HG03280 (cell line): ENCODE measurements at regions not wholly inside any gene's neighbourhood (a gene's known extent, or its start where the extent isn't known, plus 50 kb on each side); places are given as distances from the start of the nearest gene placed in this dataset.
"Not testable (repeated sequence)": the region's sequence is repeated elsewhere in the genome, so short reads cannot be mapped to it uniquely, and the experiment has no call there.

ENCODE experiments used
- ATAC-seq: cut with Tn5 transposase; IDR thresholded peaks from one replicate; pipeline ENCODE4 v1.9.1; 2021; ENCODE audit warnings: mild to moderate bottlenecking, moderate library complexity; ENCODE audit not compliant: unreplicated experiment

GRCh38 chr13:80510686-80511085, 169.8 kb upstream of the SPRY2 start:
- ATAC-seq: no peak

DNA sequence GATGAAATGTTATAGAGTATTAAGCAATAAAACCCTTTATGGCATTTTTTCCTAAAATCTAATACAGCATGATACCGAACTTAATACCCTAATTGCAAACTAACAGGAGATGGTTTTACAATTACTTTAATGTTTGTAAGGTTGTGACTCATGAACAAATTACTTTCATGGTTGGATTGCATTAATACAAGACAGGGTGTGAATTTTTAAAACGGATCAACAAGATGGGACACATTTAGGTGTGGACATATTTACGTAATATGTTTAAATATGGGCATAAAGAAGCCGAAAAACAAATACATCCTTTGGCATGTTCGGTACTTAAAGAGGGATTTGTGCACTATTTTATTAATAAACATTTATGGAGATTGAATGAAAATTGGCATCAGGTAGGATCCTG, 168.3 kb upstream of the SPRY2 start:
- no peak for ATAC-seq

GRCh38 chr13:80508031-80508430, 167.1 kb upstream of the SPRY2 start:
- no peak for ATAC-seq

DNA sequence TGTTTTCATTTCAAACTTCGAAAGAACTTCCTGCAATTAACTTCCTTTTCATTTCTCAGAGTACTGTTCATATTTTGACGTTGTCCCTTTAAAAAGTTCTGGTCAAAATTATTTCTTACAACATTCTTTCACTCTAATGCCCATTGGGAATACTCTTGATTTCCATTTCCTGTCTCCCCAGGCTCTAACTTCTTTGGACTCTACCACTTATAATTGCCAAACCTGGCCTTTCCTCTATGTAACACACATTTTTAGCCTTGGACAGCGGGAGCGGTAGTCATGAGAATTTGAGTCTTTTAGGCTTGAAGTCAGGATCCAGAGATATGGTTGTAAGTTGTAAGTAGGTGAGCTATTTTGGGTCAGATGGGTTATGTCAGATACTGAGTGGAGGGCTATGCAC, 163.5 kb upstream of the SPRY2 start:
- ATAC-seq: no peak

- no peak for ATAC-seq
Measured at GRCh38 chr13:80502359-80502758, 161.4 kb upstream of the SPRY2 start.

GRCh38 chr13:80501556-80501955, 160.6 kb upstream of the SPRY2 start:
- no peak for ATAC-seq

- ATAC-seq: no peak
Measured at GRCh38 chr13:80499536-80500290, 158.8 kb upstream of the SPRY2 start.

- no peak for ATAC-seq
Measured at GRCh38 chr13:80498433-80498832, 157.5 kb upstream of the SPRY2 start.

- no peak for ATAC-seq
Measured at GRCh38 chr13:80497978-80498377, 157.1 kb upstream of the SPRY2 start.

DNA sequence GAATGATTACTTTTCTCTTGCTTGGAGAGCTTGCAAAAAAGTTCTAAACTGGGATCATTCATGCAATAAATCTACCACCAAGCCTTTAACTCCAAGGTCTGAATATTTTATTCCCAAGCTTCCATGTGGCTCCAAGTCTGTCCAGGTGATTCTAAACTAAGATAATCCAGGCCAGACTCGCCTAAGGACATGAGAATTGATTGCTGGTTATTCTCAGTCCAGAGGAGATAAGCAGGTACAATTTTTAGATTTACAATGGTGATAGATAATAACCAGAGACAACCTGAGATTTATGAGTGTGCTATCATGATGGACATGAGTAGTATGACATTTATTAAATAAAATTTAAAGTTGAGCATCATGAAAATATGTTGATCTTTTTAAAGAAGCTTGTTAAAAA, 156.5 kb upstream of the SPRY2 start:
- ATAC-seq: no peak

- ATAC-seq: no peak
Measured at GRCh38 chr13:80496721-80497397, 155.9 kb upstream of the SPRY2 start.

GRCh38 chr13:80490491-80490943, 149.6 kb upstream of the SPRY2 start:
- not testable (repeated sequence) for ATAC-seq

GRCh38 chr13:80486402-80486801, 145.5 kb upstream of the SPRY2 start:
- ATAC-seq: no peak

GRCh38 chr13:80483157-80483556, 142.2 kb upstream of the SPRY2 start:
- no peak for ATAC-seq

- no peak for ATAC-seq
Measured at GRCh38 chr13:80481588-80481987, 140.7 kb upstream of the SPRY2 start.

DNA sequence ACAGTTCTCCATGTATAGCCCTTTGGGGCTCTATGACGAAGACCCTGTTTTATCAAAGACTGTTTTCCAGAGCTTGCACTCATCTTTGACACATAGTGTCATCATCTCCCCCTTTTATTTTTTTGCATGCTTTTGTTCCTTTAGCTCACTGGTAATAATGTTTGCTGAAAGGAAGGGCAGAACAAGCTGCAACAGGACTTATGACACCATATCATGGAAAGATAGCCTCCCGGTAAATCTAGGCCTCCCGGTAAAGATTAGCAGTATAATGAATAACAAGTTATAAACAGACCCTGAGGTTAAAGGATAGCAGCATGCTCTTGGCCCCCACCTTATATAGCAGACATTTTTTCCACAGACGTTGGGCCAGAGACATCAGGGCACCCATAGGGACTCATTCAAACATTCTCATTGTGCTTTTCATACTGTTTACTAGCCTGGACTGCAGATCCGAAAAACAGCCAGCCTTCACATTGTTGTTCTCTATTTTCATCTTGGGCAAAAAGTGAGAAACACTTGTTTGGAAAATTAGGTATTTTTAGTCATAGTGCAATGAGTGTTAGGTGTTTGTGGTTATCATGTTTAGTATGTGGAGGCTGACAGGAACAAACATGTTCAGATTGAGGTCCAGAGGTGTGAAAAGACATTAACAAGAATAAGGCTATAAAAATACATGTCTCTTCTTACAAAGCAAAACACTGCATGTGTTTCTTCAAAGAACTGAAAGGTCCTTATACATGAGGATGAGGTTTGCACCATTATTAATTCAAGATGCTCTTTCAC, 136.9 kb upstream of the SPRY2 start:
- no peak for ATAC-seq

DNA sequence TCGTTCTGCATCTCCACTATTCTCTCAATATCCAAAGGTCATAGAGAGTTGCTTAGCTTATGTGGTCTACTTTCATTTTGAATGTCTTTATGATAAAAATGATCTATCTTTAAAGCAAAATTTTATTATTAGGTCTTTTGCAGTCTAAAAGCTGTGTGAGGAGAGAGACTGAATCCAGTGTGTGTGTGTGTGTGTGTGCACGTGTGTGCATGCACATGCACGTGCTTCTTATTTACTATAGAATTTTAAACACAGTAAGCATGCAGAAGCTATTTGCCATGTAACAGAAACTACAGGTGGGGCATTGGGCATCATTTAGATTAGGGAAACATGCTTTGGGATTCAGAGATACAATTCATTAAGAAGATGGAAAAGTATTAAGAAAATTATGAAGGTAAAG, 136.0 kb upstream of the SPRY2 start:
- no peak for ATAC-seq

DNA sequence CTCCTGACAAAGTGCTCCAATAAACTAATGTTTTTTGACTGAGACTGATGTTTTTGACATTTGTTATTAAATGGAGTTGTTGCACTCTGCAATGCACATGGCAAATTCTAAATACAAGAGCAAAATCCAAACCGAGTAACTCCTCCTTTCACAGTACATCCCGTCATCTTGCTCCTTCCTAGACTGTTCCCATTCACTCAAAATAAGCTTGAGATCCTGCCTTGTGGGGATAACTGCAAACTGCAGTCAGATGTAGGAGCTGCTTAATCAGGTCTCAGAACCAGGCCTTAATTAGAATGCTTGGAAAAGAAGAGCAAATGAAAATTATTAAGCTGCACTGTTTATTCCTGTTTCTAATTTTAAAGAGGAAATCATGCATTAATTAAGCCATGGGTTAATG, 134.8 kb upstream of the SPRY2 start:
- no peak for ATAC-seq

DNA sequence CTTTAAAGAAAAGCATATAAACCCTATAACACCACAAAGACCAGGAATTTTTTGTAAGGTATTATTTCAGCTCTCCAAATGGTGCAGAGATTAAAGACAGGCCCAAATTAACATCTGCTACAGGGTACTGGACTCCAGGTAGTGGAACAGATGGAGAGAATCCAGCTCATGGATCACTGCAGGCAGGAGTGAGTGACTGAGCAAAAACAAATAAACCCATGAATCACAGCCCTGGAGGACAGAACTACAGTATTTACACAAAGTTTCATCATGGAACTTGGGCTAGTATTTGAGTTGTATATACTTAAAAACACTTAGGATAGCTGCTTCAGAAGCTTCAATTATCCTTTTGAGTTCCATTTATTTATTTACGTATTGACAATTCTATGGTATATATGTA, 132.8 kb upstream of the SPRY2 start:
- ATAC-seq: no peak

- ATAC-seq: no peak
Measured at GRCh38 chr13:80469853-80470381, 129.0 kb upstream of the SPRY2 start.

DNA sequence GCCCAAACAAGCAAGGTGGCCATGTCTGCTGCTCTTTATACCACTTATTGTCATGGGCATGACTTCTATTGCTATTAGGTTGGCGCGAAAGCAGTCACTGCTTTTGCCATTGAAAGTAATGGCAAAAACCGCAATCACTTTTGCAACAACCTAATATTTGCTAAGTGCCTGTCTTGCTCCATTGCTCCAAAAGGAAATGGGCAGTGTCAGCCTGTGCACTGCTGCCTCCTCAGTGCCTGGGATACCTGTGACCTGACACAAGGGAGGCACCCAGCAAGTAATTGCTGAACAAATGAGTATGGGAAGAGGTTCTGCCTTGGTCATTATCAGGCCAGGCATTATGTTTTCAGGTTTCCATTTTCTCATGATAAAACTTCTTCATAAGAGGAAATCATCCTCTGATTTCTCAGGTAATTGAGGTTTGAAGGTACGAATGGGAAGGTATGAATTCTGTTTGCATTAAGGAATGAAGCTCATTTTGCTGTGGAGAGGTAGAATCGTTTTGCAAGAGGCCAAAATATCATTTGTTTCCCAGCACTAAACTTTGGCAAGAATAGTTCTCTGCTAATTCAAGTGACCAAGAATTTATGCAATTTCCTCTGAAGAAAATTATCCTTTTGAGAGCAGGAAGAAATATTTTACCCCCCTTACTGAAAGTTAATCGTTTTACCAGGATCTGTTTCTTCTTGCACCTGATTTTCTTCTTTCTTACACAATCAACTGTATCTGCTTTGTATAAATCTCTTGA, 128.4 kb upstream of the SPRY2 start:
- ATAC-seq: no peak
